Smooth muscle cell (in vitro differentiated cells): ENCODE measurements at regions not wholly inside any gene's neighbourhood (a gene's known extent, or its start where the extent isn't known, plus 50 kb on each side); places are given as distances from the start of the nearest gene placed in this dataset.

Experiments used
- DNase-seq: peaks from one replicate; lab custom pipeline; 2025; ENCODE audit not compliant: unreplicated experiment; lab: John Stamatoyannopoulos, UW
- H2AFZ ChIP-seq: fragments of 200-600 bp; sonication (generic); 2 replicates; pipeline ENCODE4 v1.6.0; 2016; ENCODE audit warnings: antibody characterized with exemption, low read depth, mild to moderate bottlenecking
- H3F3A ChIP-seq: fragments of 200-600 bp; sonication (generic); 2 replicates; pipeline ENCODE4 v1.6.0; 2017; ENCODE audit warnings: antibody characterized with exemption, low read depth
- H3K27ac ChIP-seq: fragments of 200-600 bp; sonication (generic); 2 replicates; pipeline ENCODE4 v1.5.1; 2016; ENCODE audit warnings: low read depth, mild to moderate bottlenecking
- H3K27me3 ChIP-seq: fragments of 200-600 bp; sonication (generic); 2 replicates; pipeline ENCODE4 v1.6.1; 2016; ENCODE audit warnings: low read depth, mild to moderate bottlenecking
- H3K36me3 ChIP-seq: fragments of 200-600 bp; sonication (generic); 2 replicates; pipeline ENCODE4 v1.5.1; 2016; ENCODE audit warnings: low read depth
- H3K4me1 ChIP-seq: fragments of 200-600 bp; sonication (generic); 2 replicates; pipeline ENCODE4 v1.5.1; 2016; ENCODE audit warnings: low read depth
- H3K4me2 ChIP-seq: fragments of 200-600 bp; sonication (generic); 2 replicates; pipeline ENCODE4 v1.6.0; 2016; ENCODE audit warnings: mild to moderate bottlenecking
- H3K4me3 ChIP-seq: fragments of 200-600 bp; sonication (generic); 2 replicates; pipeline ENCODE4 v1.5.1; 2016; ENCODE audit warnings: mild to moderate bottlenecking
- H3K79me2 ChIP-seq: fragments of 200-600 bp; sonication (generic); 2 replicates; pipeline ENCODE4 v1.6.0; 2016; ENCODE audit warnings: low read depth, mild to moderate bottlenecking
- H3K9ac ChIP-seq: fragments of 200-600 bp; sonication (generic); 2 replicates; pipeline ENCODE4 v1.6.0; 2016; ENCODE audit warnings: low read depth
- H3K9me3 ChIP-seq: fragments of 200-600 bp; sonication (generic); replicated peaks from 2 replicates; pipeline ENCODE4 v1.5.1; 2016; ENCODE audit warnings: low read depth
- H4K20me1 ChIP-seq: fragments of 200-600 bp; sonication (generic); 2 replicates; pipeline ENCODE4 v1.6.0; 2016; ENCODE audit warnings: low read depth
- CTCF ChIP-seq: fragments of 200-600 bp; sonication (generic); IDR thresholded peaks from 2 replicates; pipeline ENCODE4 v1.5.1; 2017; ENCODE audit warnings: borderline replicate concordance, mild to moderate bottlenecking, antibody characterized with exemption; ENCODE audit not compliant: insufficient read depth, poor library complexity, severe bottlenecking
- WGBS: methylation state at CpG from one replicate; pipeline ENCODE4 v1.1.7; 2016; ENCODE audit warnings: low lambda C conversion rate; 5-methylcytosine and 5-hydroxymethylcytosine counted together

- Histone ChIP-seq H3K4me3 (no peak overlapping the region), H3K36me3 (no peaks in the 10 kb centered on the region), H3K4me2 (no peak overlapping the region), H3K9me3 (no peaks in the 10 kb centered on the region), H2AFZ (no peak overlapping the region), H3K27ac (no peak overlapping the region), H3K79me2 (no peaks in the 10 kb centered on the region), H3K27me3 (no peaks in the 10 kb centered on the region), H3F3A (no peaks in the 10 kb centered on the region), H3K9ac (no peak overlapping the region), H4K20me1 (no peaks in the 10 kb centered on the region), H3K4me1 (peaks cover 5% of the 10 kb centered on the region)
- DNase-seq, result no peak
- WGBS, result 90% methylated on average over 3 of the region's 3 CpGs
- no peak for TF ChIP-seq CTCF
Measured at GRCh38 chr4:79472693-79473438, 64.8 kb upstream of the GK2 start.

- Histone ChIP-seq H2AFZ (no peak overlapping the region), H3K9me3 (no peaks in the 10 kb centered on the region), H3K36me3 (no peaks in the 10 kb centered on the region), H3K4me1 (peaks cover 14% of the 10 kb centered on the region), H3K27ac (no peak overlapping the region), H3F3A (no peaks in the 10 kb centered on the region), H3K4me3 (no peak overlapping the region), H3K4me2 (no peak overlapping the region), H3K79me2 (no peaks in the 10 kb centered on the region), H3K27me3 (no peaks in the 10 kb centered on the region), H4K20me1 (no peaks in the 10 kb centered on the region), H3K9ac (no peak overlapping the region)
- DNase-seq, result no peak
- TF ChIP-seq CTCF, result no peak
- WGBS, result 96% methylated on average over 1 of the region's 1 CpG
Measured at GRCh38 chr4:79472036-79472435, 64.0 kb upstream of the GK2 start.

- no peak overlapping the region for H3K9ac ChIP-seq
- no peaks in the 10 kb centered on the region for H3K9me3 ChIP-seq
- no peaks in the 10 kb centered on the region for H3K36me3 ChIP-seq
- H3K4me2 ChIP-seq, result no peak overlapping the region
- no peaks in the 10 kb centered on the region for H3F3A ChIP-seq
- no peak overlapping the region for H2AFZ ChIP-seq
- H3K4me1 ChIP-seq, result peaks cover 16% of the 10 kb centered on the region
- DNase-seq, result no peak
- H4K20me1 ChIP-seq, result no peaks in the 10 kb centered on the region
- H3K27ac ChIP-seq, result no peak overlapping the region
- no peaks in the 10 kb centered on the region for H3K27me3 ChIP-seq
- no peak for TF ChIP-seq CTCF
- H3K4me3 ChIP-seq, result no peak overlapping the region
- no peaks in the 10 kb centered on the region for H3K79me2 ChIP-seq
Measured at GRCh38 chr4:79471309-79471708, 63.3 kb upstream of the GK2 start.

GRCh38 chr4:79467246-79467932, 59.4 kb upstream of the GK2 start:
- Histone ChIP-seq H3K36me3 (no peaks in the 10 kb centered on the region), H3K79me2 (no peaks in the 10 kb centered on the region), H2AFZ (no peak overlapping the region), H3K27me3 (no peaks in the 10 kb centered on the region), H3F3A (no peaks in the 10 kb centered on the region), H3K9ac (no peak overlapping the region), H3K4me1 (peaks cover 20% of the 10 kb centered on the region), H3K4me3 (no peak overlapping the region), H3K4me2 (no peak overlapping the region), H4K20me1 (no peaks in the 10 kb centered on the region), H3K27ac (no peak overlapping the region), H3K9me3 (no peaks in the 10 kb centered on the region)
- DNase-seq, result no peak
- no peak for TF ChIP-seq CTCF
